ENCODE measurements at regions not wholly inside any gene's neighbourhood (a gene's known extent, or its start where the extent isn't known, plus 50 kb on each side); places are given as distances from the start of the nearest gene placed in this dataset.

DNA sequence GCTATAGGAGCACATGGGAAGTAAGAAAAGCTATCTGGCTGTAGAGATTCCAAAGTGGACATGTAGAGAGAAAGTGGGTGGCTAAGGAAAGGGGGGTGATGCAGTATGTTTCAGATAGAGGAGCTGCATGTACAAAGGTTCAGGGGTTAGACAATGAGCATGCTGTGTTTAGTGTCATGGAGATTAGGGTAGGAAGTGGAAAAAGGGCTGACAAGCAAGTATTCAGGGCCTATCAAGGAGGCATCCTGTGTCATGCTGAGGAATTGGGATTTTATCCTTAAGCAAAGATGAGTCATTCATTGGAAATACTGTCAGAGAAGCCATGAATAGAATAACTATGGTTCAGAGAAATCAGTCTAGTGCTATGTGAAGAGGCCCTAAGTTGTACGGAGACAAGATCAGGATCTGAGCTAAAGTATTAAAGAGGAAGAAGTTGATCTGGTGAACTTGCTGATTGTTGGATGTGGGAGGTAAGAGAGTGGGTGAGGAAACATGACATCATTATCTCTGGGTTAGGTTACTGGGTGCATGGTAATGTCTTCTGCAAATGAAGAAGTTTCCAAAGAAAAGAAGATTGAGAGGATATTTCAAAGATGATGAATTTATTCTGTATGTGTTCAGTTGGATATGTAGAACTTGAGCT, 176.7 kb upstream of the GOLIM4 start:
- TF ChIP-seq, protein P1, sequence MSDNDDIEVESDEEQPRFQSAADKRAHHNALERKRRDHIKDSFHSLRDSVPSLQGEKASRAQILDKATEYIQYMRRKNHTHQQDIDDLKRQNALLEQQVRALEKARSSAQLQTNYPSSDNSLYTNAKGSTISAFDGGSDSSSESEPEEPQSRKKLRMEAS (IDR thresholded peaks at IDR 0.05), result no peak
- TF ChIP-seq, protein P2, sequence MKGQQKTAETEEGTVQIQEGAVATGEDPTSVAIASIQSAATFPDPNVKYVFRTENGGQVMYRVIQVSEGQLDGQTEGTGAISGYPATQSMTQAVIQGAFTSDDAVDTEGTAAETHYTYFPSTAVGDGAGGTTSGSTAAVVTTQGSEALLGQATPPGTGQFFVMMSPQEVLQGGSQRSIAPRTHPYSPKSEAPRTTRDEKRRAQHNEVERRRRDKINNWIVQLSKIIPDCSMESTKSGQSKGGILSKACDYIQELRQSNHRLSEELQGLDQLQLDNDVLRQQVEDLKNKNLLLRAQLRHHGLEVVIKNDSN (IDR thresholded peaks at IDR 0.05), result no peak

DNA sequence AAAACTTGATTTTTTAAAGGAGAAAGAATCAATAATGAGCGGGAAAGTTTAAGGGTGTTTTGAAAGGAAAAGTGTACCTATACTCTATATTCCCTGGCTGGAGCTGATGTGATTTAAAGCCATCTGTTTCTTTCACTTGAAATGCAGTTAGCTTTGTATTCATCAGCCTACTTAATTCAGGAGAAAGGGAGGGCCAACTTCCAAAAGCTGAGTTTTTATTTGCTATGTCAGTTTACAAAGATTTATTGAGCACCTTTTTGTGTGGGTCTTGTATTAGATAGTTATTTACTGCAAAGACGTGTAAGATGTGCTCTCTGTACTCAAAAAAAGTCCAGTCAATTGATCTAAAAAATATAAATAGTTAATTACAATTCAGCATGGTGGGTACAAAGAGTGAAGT, 176.2 kb upstream of the GOLIM4 start:
- TF ChIP-seq ZBTB7A (IDR thresholded peaks at IDR 0.05; ENCODE audit: low read depth) (no peak), TEAD4 (IDR thresholded peaks at IDR 0.05) (no peak)

GRCh38 chr3:168269001-168269400, 173.3 kb upstream of the GOLIM4 start:
- TF ChIP-seq TAF1 (IDR thresholded peaks at IDR 0.05; ENCODE audit: low read depth) (no peak), RAD21 (IDR thresholded peaks at IDR 0.05; ENCODE audit: low read depth) (no peak)
- TF ChIP-seq, protein P3, sequence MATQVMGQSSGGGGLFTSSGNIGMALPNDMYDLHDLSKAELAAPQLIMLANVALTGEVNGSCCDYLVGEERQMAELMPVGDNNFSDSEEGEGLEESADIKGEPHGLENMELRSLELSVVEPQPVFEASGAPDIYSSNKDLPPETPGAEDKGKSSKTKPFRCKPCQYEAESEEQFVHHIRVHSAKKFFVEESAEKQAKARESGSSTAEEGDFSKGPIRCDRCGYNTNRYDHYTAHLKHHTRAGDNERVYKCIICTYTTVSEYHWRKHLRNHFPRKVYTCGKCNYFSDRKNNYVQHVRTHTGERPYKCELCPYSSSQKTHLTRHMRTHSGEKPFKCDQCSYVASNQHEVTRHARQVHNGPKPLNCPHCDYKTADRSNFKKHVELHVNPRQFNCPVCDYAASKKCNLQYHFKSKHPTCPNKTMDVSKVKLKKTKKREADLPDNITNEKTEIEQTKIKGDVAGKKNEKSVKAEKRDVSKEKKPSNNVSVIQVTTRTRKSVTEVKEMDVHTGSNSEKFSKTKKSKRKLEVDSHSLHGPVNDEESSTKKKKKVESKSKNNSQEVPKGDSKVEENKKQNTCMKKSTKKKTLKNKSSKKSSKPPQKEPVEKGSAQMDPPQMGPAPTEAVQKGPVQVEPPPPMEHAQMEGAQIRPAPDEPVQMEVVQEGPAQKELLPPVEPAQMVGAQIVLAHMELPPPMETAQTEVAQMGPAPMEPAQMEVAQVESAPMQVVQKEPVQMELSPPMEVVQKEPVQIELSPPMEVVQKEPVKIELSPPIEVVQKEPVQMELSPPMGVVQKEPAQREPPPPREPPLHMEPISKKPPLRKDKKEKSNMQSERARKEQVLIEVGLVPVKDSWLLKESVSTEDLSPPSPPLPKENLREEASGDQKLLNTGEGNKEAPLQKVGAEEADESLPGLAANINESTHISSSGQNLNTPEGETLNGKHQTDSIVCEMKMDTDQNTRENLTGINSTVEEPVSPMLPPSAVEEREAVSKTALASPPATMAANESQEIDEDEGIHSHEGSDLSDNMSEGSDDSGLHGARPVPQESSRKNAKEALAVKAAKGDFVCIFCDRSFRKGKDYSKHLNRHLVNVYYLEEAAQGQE (IDR thresholded peaks at IDR 0.05; ENCODE audit: low read depth), result no peak

GRCh38 chr3:168267179-168267578, 171.5 kb upstream of the GOLIM4 start:
- TF ChIP-seq TAF1 (IDR thresholded peaks at IDR 0.05; ENCODE audit: low read depth) (no peak), NFIC (IDR thresholded peaks at IDR 0.05) (no peak), CEBPB (IDR thresholded peaks at IDR 0.05) (no peak), TEAD4 (IDR thresholded peaks at IDR 0.05) (no peak), EP300 (IDR thresholded peaks at IDR 0.05; ENCODE audit: borderline replicate concordance) (no peak), RAD21 (IDR thresholded peaks at IDR 0.05; ENCODE audit: low read depth) (no peak), YY1 (IDR thresholded peaks at IDR 0.05; ENCODE audit: low read depth) (no peak), CREB1 (IDR thresholded peaks at IDR 0.05; ENCODE audit: low read depth) (no peak), ZBTB7A (IDR thresholded peaks at IDR 0.05; ENCODE audit: low read depth) (no peak), EGR1 (IDR thresholded peaks at IDR 0.05) (no peak), TCF12 (IDR thresholded peaks at IDR 0.05; ENCODE audit: low read depth) (no peak), FOXM1 (IDR thresholded peaks at IDR 0.05; ENCODE audit: borderline replicate concordance, low read depth) (no peak)
- TF ChIP-seq, protein P2 (IDR thresholded peaks at IDR 0.05), result no peak
- TF ChIP-seq, protein P1 (IDR thresholded peaks at IDR 0.05), result no peak
- TF ChIP-seq, protein P3 (IDR thresholded peaks at IDR 0.05; ENCODE audit: low read depth), result no peak

DNA sequence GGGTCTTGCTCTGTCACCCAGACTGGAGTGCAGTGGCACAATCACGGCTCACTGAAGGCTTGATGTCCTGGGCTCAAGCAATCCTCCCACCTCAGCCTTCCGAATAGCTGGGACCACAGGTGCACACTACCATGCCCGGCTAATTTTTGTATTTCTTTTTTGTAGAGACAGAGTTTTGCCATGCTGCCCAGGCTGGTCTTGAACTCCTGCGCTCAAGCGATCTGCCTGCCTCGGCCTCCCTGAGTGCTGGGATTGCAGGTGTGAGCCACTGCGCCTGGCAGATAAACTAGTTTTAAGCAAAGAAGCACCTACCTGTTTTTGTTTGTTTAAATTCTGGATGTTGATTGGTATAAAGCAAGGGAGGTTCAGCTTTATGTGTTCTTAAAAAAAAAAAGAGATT, 170.6 kb upstream of the GOLIM4 start:
- TF ChIP-seq TEAD4 (IDR thresholded peaks at IDR 0.05) (no peak), YY1 (IDR thresholded peaks at IDR 0.05; ENCODE audit: low read depth) (no peak), EGR1 (IDR thresholded peaks at IDR 0.05) (no peak)

- no peak for TF ChIP-seq TEAD4 (IDR thresholded peaks at IDR 0.05)
- TF ChIP-seq ZBTB7A (IDR thresholded peaks at IDR 0.05; ENCODE audit: low read depth), result no peak
- TF ChIP-seq, protein P3 (IDR thresholded peaks at IDR 0.05; ENCODE audit: low read depth), result no peak
- TF ChIP-seq YY1 (IDR thresholded peaks at IDR 0.05; ENCODE audit: low read depth), result no peak
- TF ChIP-seq CEBPB (IDR thresholded peaks at IDR 0.05), result no peak
- TF ChIP-seq CREB1 (IDR thresholded peaks at IDR 0.05; ENCODE audit: low read depth), result no peak
- TF ChIP-seq NFIC (IDR thresholded peaks at IDR 0.05), result no peak
- TF ChIP-seq FOXM1 (IDR thresholded peaks at IDR 0.05; ENCODE audit: borderline replicate concordance, low read depth), result no peak
- TF ChIP-seq TAF1 (IDR thresholded peaks at IDR 0.05; ENCODE audit: low read depth), result no peak
- TF ChIP-seq EP300 (IDR thresholded peaks at IDR 0.05; ENCODE audit: borderline replicate concordance), result no peak
- TF ChIP-seq EGR1 (IDR thresholded peaks at IDR 0.05), result no peak
- TF ChIP-seq, protein P1 (IDR thresholded peaks at IDR 0.05), result no peak
- TF ChIP-seq, protein P2 (IDR thresholded peaks at IDR 0.05), result no peak
- TF ChIP-seq TCF12 (IDR thresholded peaks at IDR 0.05; ENCODE audit: low read depth), result no peak
- TF ChIP-seq RAD21 (IDR thresholded peaks at IDR 0.05; ENCODE audit: low read depth), result no peak
Observed at GRCh38 chr3:168262887-168263286, 167.2 kb upstream of the GOLIM4 start.
